WI38 (cell line): ENCODE measurements at regions not wholly inside any gene's neighbourhood (a gene's known extent, or its start where the extent isn't known, plus 50 kb on each side); places are given as distances from the start of the nearest gene placed in this dataset.

ENCODE experiments used
- H3K4me3 ChIP-seq: 2 replicates; pipeline ENCODE4 v1.5.1; 2011; ENCODE audit warnings: low read depth, mild to moderate bottlenecking, control low read depth, low read length
- TF ChIP-seq, protein P1 (sequence below): IDR thresholded peaks from 2 replicates; pipeline ENCODE4 v1.5.1; 2012; ENCODE audit warnings: low read depth, mild to moderate bottlenecking, control low read depth, low read length

DNA sequence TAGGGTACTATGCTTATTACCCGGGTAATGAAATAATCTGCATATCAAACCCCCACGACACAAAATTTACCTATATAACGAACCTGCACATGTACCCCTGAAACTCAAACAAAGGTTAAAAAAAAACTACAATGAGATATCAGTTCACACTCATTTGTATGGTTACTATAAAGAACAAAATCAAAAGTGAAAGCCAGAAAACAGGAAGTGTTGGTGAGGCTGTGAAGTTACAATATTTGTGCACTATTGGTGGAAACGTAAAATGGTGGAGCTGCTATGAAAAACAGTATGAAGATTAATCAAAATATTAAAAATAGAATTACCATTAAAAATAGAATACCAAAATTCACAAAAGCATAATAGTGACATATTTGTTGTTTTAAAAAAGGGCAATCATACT lies 128.9 kb downstream of the ZIC1 start:
- H3K4me3 ChIP-seq: no peak overlapping the region
- TF ChIP-seq, protein P1, sequence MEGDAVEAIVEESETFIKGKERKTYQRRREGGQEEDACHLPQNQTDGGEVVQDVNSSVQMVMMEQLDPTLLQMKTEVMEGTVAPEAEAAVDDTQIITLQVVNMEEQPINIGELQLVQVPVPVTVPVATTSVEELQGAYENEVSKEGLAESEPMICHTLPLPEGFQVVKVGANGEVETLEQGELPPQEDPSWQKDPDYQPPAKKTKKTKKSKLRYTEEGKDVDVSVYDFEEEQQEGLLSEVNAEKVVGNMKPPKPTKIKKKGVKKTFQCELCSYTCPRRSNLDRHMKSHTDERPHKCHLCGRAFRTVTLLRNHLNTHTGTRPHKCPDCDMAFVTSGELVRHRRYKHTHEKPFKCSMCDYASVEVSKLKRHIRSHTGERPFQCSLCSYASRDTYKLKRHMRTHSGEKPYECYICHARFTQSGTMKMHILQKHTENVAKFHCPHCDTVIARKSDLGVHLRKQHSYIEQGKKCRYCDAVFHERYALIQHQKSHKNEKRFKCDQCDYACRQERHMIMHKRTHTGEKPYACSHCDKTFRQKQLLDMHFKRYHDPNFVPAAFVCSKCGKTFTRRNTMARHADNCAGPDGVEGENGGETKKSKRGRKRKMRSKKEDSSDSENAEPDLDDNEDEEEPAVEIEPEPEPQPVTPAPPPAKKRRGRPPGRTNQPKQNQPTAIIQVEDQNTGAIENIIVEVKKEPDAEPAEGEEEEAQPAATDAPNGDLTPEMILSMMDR: no peak

DNA sequence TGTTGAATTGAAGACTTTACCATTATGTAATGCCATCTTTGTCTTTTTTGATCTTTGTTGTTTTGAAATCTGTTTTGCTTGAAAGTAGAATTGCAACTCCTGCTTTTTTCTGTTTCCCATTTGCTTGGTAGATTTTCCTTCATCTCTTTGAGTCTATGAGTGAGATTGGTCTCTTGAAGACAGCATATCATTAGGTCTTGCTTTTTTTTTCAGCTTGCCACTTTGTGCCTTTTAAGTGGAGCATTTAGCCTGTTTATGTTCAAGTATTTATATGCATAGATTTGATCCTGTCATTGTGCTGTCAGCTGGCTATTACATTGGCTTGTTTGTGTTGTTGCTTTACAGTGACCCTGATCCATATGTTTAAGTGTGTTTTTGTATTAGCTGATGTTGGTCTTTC lies 131.8 kb downstream of the ZIC1 start:
- no peak overlapping the region for H3K4me3 ChIP-seq
- TF ChIP-seq, protein P1: no peak

DNA sequence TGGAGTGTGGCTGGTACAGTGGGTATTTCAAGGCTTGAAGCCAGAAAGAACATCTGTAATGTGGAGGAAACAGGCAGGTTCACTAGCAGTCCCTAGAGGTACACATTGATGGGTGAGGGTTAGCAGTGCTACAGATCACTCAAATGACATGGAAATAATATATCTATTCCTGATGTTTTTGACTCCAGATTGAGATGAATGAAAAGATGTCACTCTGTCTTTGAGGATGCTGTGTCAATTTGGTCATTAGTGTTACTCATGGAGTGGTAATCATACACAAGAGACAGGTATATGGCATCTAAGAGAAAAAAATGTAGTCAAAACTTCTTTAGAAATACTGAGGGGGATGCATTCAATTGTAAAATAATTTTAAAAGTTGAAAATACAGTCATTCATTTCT lies 135.1 kb downstream of the ZIC1 start:
- H3K4me3 ChIP-seq: no peak overlapping the region
- TF ChIP-seq, protein P1: no peak

DNA sequence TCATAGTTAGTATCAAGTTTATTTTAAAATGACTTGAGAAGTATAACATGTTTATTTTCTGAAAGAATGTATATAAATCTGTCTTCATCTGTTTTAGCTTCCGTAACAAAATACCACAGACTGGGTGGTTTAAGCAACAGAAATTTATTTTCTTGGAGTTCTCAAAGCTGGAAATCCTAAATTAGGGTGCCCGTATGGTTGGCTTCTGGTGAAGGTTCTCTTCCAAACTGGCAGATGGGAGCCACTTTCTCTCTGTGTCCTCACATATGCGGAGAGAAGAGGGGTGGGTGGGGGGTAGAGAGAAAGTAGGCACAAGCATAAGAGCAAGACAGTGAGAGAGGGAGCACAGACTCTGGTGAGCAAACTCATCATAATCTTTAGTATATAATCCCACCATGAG lies 142.3 kb downstream of the ZIC1 start:
- TF ChIP-seq, protein P1: no peak
- H3K4me3 ChIP-seq: no peak overlapping the region

DNA sequence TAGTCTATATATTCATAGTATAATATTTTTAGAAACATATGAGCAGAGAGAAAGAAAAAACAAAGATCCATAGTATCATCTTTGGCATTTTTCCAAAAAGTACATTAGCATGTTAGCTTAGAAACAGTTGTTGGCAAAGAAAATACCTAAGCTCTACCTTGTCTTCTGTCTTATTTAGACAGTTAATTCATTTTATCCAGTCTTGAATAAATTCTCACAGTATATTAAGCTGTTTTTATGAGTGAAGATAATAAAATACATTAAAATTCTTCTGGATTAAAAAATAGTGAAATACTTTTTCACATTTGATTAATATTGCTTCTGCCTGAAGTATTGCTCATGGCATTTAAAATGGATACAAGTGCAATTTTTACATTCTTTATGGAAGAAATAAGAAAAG lies 145.2 kb downstream of the ZIC1 start:
- TF ChIP-seq, protein P1: no peak
- no peak overlapping the region for H3K4me3 ChIP-seq

DNA sequence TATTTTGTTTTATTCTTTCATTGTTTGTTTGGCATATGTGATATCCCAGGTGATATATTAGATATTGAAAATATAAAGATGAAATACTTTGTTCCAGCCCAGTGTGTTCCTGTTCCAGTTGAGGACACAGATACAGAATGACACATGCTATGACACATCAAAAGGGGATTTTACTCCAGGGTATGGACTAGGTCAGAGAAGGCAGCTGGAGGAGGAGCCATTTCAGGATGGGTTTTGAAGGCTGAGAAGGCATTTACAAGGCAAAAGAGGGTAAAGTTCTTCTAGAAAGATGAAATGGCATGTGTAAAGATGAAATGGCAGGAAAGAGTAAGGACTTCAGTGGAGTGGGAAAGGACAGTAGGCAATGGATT lies 163.8 kb downstream of the ZIC1 start:
- TF ChIP-seq, protein P1: no peak
- H3K4me3 ChIP-seq: no peak overlapping the region

DNA sequence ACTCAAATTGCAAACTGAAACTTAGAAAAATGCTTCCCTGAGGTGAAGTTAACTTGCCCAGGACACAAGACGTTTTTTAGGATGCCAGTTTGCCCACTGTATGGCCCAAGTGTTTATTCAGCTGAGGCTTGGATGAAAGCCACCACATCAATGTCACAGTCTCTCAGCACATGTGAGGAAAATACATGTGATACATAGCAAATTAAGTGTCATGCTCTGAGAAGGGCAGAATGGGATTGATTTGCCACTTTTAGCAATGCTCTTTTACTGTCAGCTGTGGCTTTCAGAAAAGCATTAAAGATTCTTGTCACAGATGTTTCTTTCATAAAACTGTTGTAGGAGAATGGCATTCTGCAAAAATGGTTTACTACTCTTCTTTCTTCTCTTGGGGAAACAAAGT lies 165.5 kb downstream of the ZIC1 start:
- H3K4me3 ChIP-seq: no peak overlapping the region
- TF ChIP-seq, protein P1: no peak

DNA sequence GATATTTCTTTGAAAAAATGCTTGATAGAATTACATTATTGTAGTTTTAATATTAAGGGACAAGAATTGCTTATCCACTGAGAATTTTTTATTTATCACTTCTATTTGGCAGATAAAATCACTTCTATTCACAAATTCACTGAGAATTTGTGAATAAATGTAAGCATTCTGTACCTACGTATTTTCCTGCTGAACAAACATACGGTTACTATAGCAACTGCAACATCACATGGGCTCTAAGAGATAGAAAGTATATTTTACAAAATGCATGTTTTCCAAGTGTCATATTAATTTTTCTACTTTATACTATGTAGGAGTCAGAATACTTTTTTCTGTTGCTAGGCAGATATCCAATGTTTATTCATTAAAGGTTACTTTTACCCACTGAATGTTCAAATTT lies 166.2 kb downstream of the ZIC1 start:
- TF ChIP-seq, protein P1: no peak
- no peak overlapping the region for H3K4me3 ChIP-seq
